PFSK-1 (cell line): ENCODE measurements at regions not wholly inside any gene's neighbourhood (a gene's known extent, or its start where the extent isn't known, plus 50 kb on each side); places are given as distances from the start of the nearest gene placed in this dataset.

Experiments used
- POLR2AphosphoS5 ChIP-seq: IDR thresholded peaks from 2 replicates; pipeline ENCODE4 v1.6.1; 2012; ENCODE audit warnings: low read depth, mild to moderate bottlenecking, control low read depth, low read length, moderate library complexity
- TAF1 ChIP-seq: IDR thresholded peaks from 2 replicates; pipeline ENCODE4 v1.6.1; 2012; ENCODE audit warnings: low read length, control low read depth, borderline replicate concordance; ENCODE audit not compliant: insufficient read depth
- TF ChIP-seq, protein P1 (sequence below), 2 experiments: IDR thresholded peaks; 2 replicates each; pipeline versions ENCODE4 v1.6.1 to v1.8.0; 2011 to 2012; ENCODE audit warnings: low read depth in 2 of 2, low read length in 2 of 2, control low read depth in 1 of 2, inconsistent platforms in 1 of 2, mild to moderate bottlenecking in 1 of 2, moderate library complexity in 1 of 2; ENCODE audit not compliant: insufficient read depth in 1 of 2

- no peak for TF ChIP-seq POLR2AphosphoS5
- no peak for TF ChIP-seq TAF1
- TF ChIP-seq, protein P1, sequence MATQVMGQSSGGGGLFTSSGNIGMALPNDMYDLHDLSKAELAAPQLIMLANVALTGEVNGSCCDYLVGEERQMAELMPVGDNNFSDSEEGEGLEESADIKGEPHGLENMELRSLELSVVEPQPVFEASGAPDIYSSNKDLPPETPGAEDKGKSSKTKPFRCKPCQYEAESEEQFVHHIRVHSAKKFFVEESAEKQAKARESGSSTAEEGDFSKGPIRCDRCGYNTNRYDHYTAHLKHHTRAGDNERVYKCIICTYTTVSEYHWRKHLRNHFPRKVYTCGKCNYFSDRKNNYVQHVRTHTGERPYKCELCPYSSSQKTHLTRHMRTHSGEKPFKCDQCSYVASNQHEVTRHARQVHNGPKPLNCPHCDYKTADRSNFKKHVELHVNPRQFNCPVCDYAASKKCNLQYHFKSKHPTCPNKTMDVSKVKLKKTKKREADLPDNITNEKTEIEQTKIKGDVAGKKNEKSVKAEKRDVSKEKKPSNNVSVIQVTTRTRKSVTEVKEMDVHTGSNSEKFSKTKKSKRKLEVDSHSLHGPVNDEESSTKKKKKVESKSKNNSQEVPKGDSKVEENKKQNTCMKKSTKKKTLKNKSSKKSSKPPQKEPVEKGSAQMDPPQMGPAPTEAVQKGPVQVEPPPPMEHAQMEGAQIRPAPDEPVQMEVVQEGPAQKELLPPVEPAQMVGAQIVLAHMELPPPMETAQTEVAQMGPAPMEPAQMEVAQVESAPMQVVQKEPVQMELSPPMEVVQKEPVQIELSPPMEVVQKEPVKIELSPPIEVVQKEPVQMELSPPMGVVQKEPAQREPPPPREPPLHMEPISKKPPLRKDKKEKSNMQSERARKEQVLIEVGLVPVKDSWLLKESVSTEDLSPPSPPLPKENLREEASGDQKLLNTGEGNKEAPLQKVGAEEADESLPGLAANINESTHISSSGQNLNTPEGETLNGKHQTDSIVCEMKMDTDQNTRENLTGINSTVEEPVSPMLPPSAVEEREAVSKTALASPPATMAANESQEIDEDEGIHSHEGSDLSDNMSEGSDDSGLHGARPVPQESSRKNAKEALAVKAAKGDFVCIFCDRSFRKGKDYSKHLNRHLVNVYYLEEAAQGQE (IDR thresholded peaks at IDR 0.05; ENCODE audit: insufficient read depth in 1 of 2, low read depth in 2 of 2, low read length in 2 of 2) = no peak
Measured at GRCh38 chr4:137238456-137239162, 293.7 kb downstream of the PCDH18 start.
